NCI-H2171 (cell line): ENCODE measurements at regions not wholly inside any gene's neighbourhood (a gene's known extent, or its start where the extent isn't known, plus 50 kb on each side); places are given as distances from the start of the nearest gene placed in this dataset.

Experiments
- DNase-seq: peaks from one replicate; lab custom pipeline; 2025; lab: John Stamatoyannopoulos, UW

GRCh38 chr12:115708801-115709200 is 568.7 kb downstream of the MED13L start:
- no peak for DNase-seq

GRCh38 chr12:115700896-115701465 is 576.5 kb downstream of the MED13L start:
- DNase-seq, result no peak

- no peak for DNase-seq
These were observed 577.4 kb downstream of the MED13L start for GRCh38 chr12:115700081-115700480.

- DNase-seq, result no peak
These were observed 579.2 kb downstream of the MED13L start for GRCh38 chr12:115698257-115698656.

GRCh38 chr12:115697340-115697739 is 580.2 kb downstream of the MED13L start:
- DNase-seq, result no peak

GRCh38 chr12:115694564-115694963 is 582.9 kb downstream of the MED13L start:
- DNase-seq, result no peak

- no peak for DNase-seq
These were observed 583.5 kb downstream of the MED13L start for GRCh38 chr12:115693970-115694369.

GRCh38 chr12:115691123-115691522 is 586.4 kb downstream of the MED13L start:
- no peak for DNase-seq

GRCh38 chr12:115687094-115687493 is 590.4 kb downstream of the MED13L start:
- DNase-seq, result no peak

- DNase-seq, result no peak
These were observed 594.2 kb downstream of the MED13L start for GRCh38 chr12:115683240-115683780.

- no peak for DNase-seq
These were observed 596.5 kb downstream of the MED13L start for GRCh38 chr12:115680967-115681366.

GRCh38 chr12:115672506-115673080 is 604.9 kb downstream of the MED13L start:
- DNase-seq, result no peak

GRCh38 chr12:115672086-115672485 is 605.4 kb downstream of the MED13L start:
- DNase-seq, result no peak

- no peak for DNase-seq
These were observed 606.6 kb downstream of the MED13L start for GRCh38 chr12:115670869-115671268.

GRCh38 chr12:115667116-115667515 is 610.4 kb downstream of the MED13L start:
- DNase-seq, result no peak

- no peak for DNase-seq
These were observed 611.3 kb downstream of the MED13L start for GRCh38 chr12:115666168-115666567.

GRCh38 chr12:115661112-115661511 is 616.4 kb downstream of the MED13L start:
- no peak for DNase-seq

GRCh38 chr12:115660211-115660805 is 617.2 kb downstream of the MED13L start:
- no peak for DNase-seq

- DNase-seq, result no peak
These were observed 618.1 kb downstream of the MED13L start for GRCh38 chr12:115659422-115659821.

- no peak for DNase-seq
These were observed 620.1 kb downstream of the MED13L start for GRCh38 chr12:115657081-115658013.

- DNase-seq, result no peak
These were observed 627.5 kb downstream of the MED13L start for GRCh38 chr12:115650026-115650425.

- DNase-seq, result no peak
These were observed 629.0 kb downstream of the MED13L start for GRCh38 chr12:115648463-115648862.
